ENCODE measurements at regions not wholly inside any gene's neighbourhood (a gene's known extent, or its start where the extent isn't known, plus 50 kb on each side); places are given as distances from the start of the nearest gene placed in this dataset.

DNA sequence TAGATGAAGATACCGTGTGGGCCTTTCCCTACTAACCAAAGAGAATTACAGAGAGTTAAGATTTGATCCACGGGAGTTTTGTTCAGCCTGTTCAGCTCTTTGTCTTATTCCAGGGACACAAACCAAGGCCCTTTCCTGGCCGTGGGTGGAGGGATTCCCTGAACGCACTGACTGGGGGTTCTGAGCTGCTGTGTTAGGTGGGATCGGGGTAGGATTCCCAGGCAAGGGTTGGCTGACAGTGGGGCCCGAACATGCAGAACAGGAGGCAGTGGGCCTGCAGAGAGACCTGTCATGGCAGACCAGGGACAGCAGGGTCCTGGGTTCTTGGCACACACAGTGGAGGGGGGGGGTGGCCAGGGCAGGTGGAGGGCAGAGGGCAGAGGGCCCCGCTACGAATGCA is 89.5 kb upstream of the MKI67 start:
- no peak overlapping the region for H2AFZ ChIP-seq (ENCODE audit: low read length)
- no peaks in the 10 kb centered on the region for H3K9me3 ChIP-seq (ENCODE audit: low read length)
- H3K27ac ChIP-seq (ENCODE audit: low read depth, low read length, poor library complexity, severe bottlenecking), result no peak overlapping the region
- no peaks in the 10 kb centered on the region for H4K20me1 ChIP-seq (ENCODE audit: insufficient read depth, low read length)
- no peaks in the 10 kb centered on the region for H3K79me2 ChIP-seq (ENCODE audit: insufficient read depth, low read length)
- H3K27me3 ChIP-seq (ENCODE audit: insufficient read depth, low read length), result no peaks in the 10 kb centered on the region
- H3K4me2 ChIP-seq (ENCODE audit: low read length), result no peak overlapping the region
- no peaks in the 10 kb centered on the region for H3K36me3 ChIP-seq (ENCODE audit: insufficient read depth, low read length)
- TF ChIP-seq EZH2 (IDR thresholded peaks at IDR 0.05; ENCODE audit: borderline replicate concordance, low read length), result no peak
- TF ChIP-seq, protein P1, sequence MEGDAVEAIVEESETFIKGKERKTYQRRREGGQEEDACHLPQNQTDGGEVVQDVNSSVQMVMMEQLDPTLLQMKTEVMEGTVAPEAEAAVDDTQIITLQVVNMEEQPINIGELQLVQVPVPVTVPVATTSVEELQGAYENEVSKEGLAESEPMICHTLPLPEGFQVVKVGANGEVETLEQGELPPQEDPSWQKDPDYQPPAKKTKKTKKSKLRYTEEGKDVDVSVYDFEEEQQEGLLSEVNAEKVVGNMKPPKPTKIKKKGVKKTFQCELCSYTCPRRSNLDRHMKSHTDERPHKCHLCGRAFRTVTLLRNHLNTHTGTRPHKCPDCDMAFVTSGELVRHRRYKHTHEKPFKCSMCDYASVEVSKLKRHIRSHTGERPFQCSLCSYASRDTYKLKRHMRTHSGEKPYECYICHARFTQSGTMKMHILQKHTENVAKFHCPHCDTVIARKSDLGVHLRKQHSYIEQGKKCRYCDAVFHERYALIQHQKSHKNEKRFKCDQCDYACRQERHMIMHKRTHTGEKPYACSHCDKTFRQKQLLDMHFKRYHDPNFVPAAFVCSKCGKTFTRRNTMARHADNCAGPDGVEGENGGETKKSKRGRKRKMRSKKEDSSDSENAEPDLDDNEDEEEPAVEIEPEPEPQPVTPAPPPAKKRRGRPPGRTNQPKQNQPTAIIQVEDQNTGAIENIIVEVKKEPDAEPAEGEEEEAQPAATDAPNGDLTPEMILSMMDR (IDR thresholded peaks at IDR 0.05; ENCODE audit: low read length), result no peak
- no peaks in the 10 kb centered on the region for H3F3A ChIP-seq (ENCODE audit: insufficient read depth, low read length)
- no peak overlapping the region for H3K9ac ChIP-seq (ENCODE audit: low read length)
- H3K4me1 ChIP-seq (ENCODE audit: insufficient read depth, low read length, severe bottlenecking), result no peaks in the 10 kb centered on the region
- no peaks in the 10 kb centered on the region for H3K9me2 ChIP-seq (ENCODE audit: low read depth, low read length)
- no peak overlapping the region for H3K4me3 ChIP-seq (ENCODE audit: low read depth, low read length, poor library complexity, severe bottlenecking)

DNA sequence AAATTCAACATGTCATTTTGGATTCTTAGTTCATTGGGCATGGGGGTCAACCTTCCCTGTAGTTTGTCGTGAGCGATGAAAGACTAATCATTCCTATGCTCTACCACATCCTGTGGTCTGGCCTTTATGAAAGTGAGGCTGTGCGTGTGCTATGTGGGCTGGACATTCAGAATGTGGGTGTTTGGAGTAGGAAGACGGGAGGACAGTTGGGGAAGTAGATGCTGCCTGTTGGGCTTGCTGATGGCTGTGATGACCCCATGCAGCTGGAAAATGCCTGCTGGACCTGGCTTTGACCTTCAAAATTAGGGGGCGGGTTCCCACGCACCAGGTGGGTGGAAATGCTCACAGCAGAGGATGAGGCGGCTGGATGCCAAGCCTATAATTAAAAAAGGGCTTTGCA is 90.9 kb upstream of the MKI67 start:
- Histone ChIP-seq H3F3A (ENCODE audit: insufficient read depth, low read length) (no peaks in the 10 kb centered on the region), H3K27ac (ENCODE audit: low read depth, low read length, poor library complexity, severe bottlenecking) (no peak overlapping the region), H3K27me3 (ENCODE audit: insufficient read depth, low read length) (no peaks in the 10 kb centered on the region), H3K4me2 (ENCODE audit: low read length) (no peak overlapping the region), H3K36me3 (ENCODE audit: insufficient read depth, low read length) (no peaks in the 10 kb centered on the region), H4K20me1 (ENCODE audit: insufficient read depth, low read length) (no peaks in the 10 kb centered on the region), H3K9me3 (ENCODE audit: low read length) (no peaks in the 10 kb centered on the region), H3K4me3 (ENCODE audit: low read depth, low read length, poor library complexity, severe bottlenecking) (no peak overlapping the region), H2AFZ (ENCODE audit: low read length) (no peak overlapping the region), H3K79me2 (ENCODE audit: insufficient read depth, low read length) (no peaks in the 10 kb centered on the region), H3K4me1 (ENCODE audit: insufficient read depth, low read length, severe bottlenecking) (no peaks in the 10 kb centered on the region), H3K9ac (ENCODE audit: low read length) (no peak overlapping the region), H3K9me2 (ENCODE audit: low read depth, low read length) (no peaks in the 10 kb centered on the region)
- TF ChIP-seq, protein P1 (IDR thresholded peaks at IDR 0.05; ENCODE audit: low read length), result no peak
- TF ChIP-seq EZH2 (IDR thresholded peaks at IDR 0.05; ENCODE audit: borderline replicate concordance, low read length), result no peak

DNA sequence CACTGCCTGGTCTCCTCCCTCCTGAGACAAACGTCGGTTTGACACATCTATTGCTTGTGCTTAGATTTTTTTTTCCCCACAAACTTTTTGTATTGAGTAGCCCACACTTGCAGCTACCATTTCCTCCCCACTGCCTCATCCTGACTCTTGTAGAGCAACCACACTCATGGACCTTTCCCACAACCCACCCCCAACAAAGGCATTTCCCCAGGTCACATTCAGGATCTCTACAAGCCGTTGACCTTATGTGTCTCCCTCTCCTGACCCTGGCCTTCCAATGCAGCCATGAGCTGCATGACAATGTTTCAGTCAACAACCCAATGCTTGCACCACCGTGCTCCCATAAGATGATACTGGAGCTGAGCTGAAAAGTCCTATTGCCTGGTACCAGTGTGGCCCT is 91.9 kb upstream of the MKI67 start:
- Histone ChIP-seq H3K4me3 (ENCODE audit: low read depth, low read length, poor library complexity, severe bottlenecking) (no peak overlapping the region), H2AFZ (ENCODE audit: low read length) (no peak overlapping the region), H3K27ac (ENCODE audit: low read depth, low read length, poor library complexity, severe bottlenecking) (no peak overlapping the region), H3K36me3 (ENCODE audit: insufficient read depth, low read length) (no peaks in the 10 kb centered on the region), H3K79me2 (ENCODE audit: insufficient read depth, low read length) (no peaks in the 10 kb centered on the region), H3K9me2 (ENCODE audit: low read depth, low read length) (no peaks in the 10 kb centered on the region), H3K4me1 (ENCODE audit: insufficient read depth, low read length, severe bottlenecking) (no peaks in the 10 kb centered on the region), H3K9ac (ENCODE audit: low read length) (no peak overlapping the region), H3K27me3 (ENCODE audit: insufficient read depth, low read length) (no peaks in the 10 kb centered on the region), H3K9me3 (ENCODE audit: low read length) (no peaks in the 10 kb centered on the region), H3K4me2 (ENCODE audit: low read length) (no peak overlapping the region), H4K20me1 (ENCODE audit: insufficient read depth, low read length) (no peaks in the 10 kb centered on the region), H3F3A (ENCODE audit: insufficient read depth, low read length) (no peaks in the 10 kb centered on the region)
- TF ChIP-seq, protein P1 (IDR thresholded peaks at IDR 0.05; ENCODE audit: low read length), result no peak
- TF ChIP-seq EZH2 (IDR thresholded peaks at IDR 0.05; ENCODE audit: borderline replicate concordance, low read length), result no peak
